Sigmoid colon (tissue), 6 donors: ENCODE measurements at regions not wholly inside any gene's neighbourhood (a gene's known extent, or its start where the extent isn't known, plus 50 kb on each side); places are given as distances from the start of the nearest gene placed in this dataset.
A peak's percentile ranks its signal among the peaks of the same experiment; 100 is the strongest.

ENCODE experiments used
- DNase-seq: peaks from one replicate; pipeline ENCODE4 v3.0.0-alpha.2; 2019
- H3K27ac ChIP-seq, 4 donors: fragments of 200-600 bp; sonication (generic); one replicate each; pipeline ENCODE4 v1.5.1; 2016 to 2019; ENCODE audit warnings: mild to moderate bottlenecking in 1 of 4
- H3K27me3 ChIP-seq, 3 donors: fragments of 200-600 bp; sonication (generic); one replicate each; pipeline ENCODE4 v1.5.1; 2019; ENCODE audit warnings: mild to moderate bottlenecking in 1 of 3
- H3K36me3 ChIP-seq, 4 donors: fragments of 200-600 bp; sonication (generic); one replicate each; pipeline ENCODE4 v1.5.1; 2016 to 2019
- H3K4me1 ChIP-seq, 4 donors: fragments of 200-600 bp; sonication (generic); one replicate each; pipeline ENCODE4 v1.5.1; 2017 to 2019
- H3K4me3 ChIP-seq, 4 donors: fragments of 200-600 bp; sonication (generic); one replicate each; pipeline ENCODE4 v1.5.1; 2017 to 2019; ENCODE audit warnings: mild to moderate bottlenecking in 2 of 4, moderate library complexity in 1 of 4
- H3K9me3 ChIP-seq, 4 donors: fragments of 200-600 bp in 3 of 4; sonication (generic) in 3 of 4; one replicate each; pipeline versions ENCODE4 v1.5.1 to v1.6.1; 2013 to 2019
- CTCF ChIP-seq, 4 experiments: fragments of 450-650 bp in 3 of 4; fragments of 200-600 bp in 1 of 4; IDR thresholded peaks; one replicate each; pipeline ENCODE4 v1.5.1; 2016 to 2019; ENCODE audit warnings: antibody characterized with exemption in 4 of 4, mild to moderate bottlenecking in 3 of 4, moderate library complexity in 2 of 4
- EP300 ChIP-seq, 4 donors: sonication (generic); formaldehyde crosslinking; IDR thresholded peaks; one replicate each; pipeline ENCODE4 v1.6.1; 2017; ENCODE audit warnings: antibody characterized with exemption in 4 of 4
- POLR2A ChIP-seq, 2 donors: fragments of 450-650 bp; IDR thresholded peaks; one replicate each; pipeline ENCODE4 v1.6.1; 2016; ENCODE audit warnings: antibody characterized with exemption in 2 of 2, mild to moderate bottlenecking in 2 of 2, moderate library complexity in 2 of 2
- POLR2AphosphoS5 ChIP-seq, 4 donors: sonication (generic); formaldehyde crosslinking; IDR thresholded peaks; one replicate each; pipeline ENCODE4 v1.6.1; 2017; ENCODE audit warnings: antibody characterized with exemption in 4 of 4
- WGBS, 2 donors: extraction: QIAGEN DNeasy Blood & Tissue Kit; methylation state at CpG; one replicate each; pipeline ENCODE4 v1.1.7; 2013; 5-methylcytosine and 5-hydroxymethylcytosine counted together
- intact Hi-C: fragments of 100-400 bp; cut with DNase I; formaldehyde crosslinking; loops from one replicate; pipeline ENCODE4 v1.15.1; 2023
- donor health status: healthy with polysubstance abuse.
- donor health status: healthy.

DNA sequence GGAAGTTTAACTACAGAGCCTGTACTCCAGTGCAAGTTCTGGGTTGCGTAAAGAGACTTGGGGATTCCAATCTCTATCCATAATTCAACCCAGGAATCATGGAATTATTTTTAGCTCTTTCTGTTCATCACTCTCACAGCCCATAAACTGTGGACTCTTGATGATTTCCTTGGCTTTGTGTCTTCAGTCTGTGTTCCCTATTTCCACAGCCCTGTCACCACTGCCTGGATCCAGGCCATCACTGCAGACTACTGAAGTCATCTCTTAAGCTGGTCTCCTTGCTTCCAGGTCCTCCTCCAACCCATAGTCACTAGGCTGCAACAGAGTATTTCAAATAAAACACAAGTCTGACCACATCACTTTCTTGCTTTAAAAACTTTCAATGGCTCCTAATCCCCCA lies 211.7 kb downstream of the PLK2 start:
- Histone ChIP-seq H3K4me1 (no peaks in the 10 kb centered on the region), H3K27ac (no peak overlapping the region), H3K36me3 (no peaks in the 10 kb centered on the region), H3K9me3 (no peaks in the 10 kb centered on the region), H3K4me3 (no peak overlapping the region), H3K27me3 (no peaks in the 10 kb centered on the region)
- TF ChIP-seq POLR2A (IDR thresholded peaks at IDR 0.05) (no peak), EP300 (IDR thresholded peaks at IDR 0.05) (no peak), POLR2AphosphoS5 (IDR thresholded peaks at IDR 0.05) (no peak), CTCF (IDR thresholded peaks at IDR 0.05) (no peak)
- DNase-seq: no peak
- WGBS, 2 donors: 98% methylated on average over 1 of the region's 1 CpG
- intact Hi-C loops: no loop called here

DNA sequence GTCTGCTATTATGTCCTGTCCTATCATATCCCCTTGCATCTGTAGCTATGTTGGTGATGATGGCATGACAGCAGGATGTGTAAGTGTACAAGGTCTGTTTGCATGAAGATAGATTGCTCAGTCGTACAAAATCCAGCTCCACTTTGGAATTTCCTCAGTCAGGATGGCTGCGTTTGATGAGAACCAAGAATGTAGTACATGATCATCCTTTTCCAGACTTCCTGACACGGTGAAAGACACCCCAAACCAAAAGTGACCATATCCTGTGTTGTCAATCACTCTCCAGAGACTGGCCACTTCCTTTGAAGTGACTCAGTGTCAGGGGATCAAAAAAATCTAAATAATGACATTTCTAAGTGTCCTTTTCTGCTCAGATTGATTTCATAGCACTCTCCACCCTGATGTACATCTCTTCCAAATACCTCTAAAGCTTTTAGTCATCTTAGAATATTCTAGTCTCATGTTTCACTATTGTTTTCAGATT lies 213.4 kb downstream of the PLK2 start:
- Histone ChIP-seq H3K27ac (no peak overlapping the region), H3K4me3 (no peak overlapping the region), H3K4me1 (no peaks in the 10 kb centered on the region), H3K27me3 (no peaks in the 10 kb centered on the region), H3K36me3 (no peaks in the 10 kb centered on the region), H3K9me3 (no peaks in the 10 kb centered on the region)
- TF ChIP-seq POLR2AphosphoS5 (IDR thresholded peaks at IDR 0.05) (no peak), CTCF (IDR thresholded peaks at IDR 0.05) (no peak), EP300 (IDR thresholded peaks at IDR 0.05) (no peak)
- DNase-seq: no peak
- intact Hi-C loops: no loop called here
- 71 to 82% methylated on average over 3 of the region's 3 CpGs for WGBS, 2 donors

- intact Hi-C loops: no loop called here
- H3K4me3 ChIP-seq: no peak overlapping the region
- no peaks in the 10 kb centered on the region for H3K36me3 ChIP-seq
- TF ChIP-seq EP300 (IDR thresholded peaks at IDR 0.05): no peak
- no peak for TF ChIP-seq POLR2AphosphoS5 (IDR thresholded peaks at IDR 0.05)
- TF ChIP-seq CTCF (IDR thresholded peaks at IDR 0.05): no peak
- TF ChIP-seq POLR2A (IDR thresholded peaks at IDR 0.05): no peak
- DNase-seq: no peak
- H3K4me1 ChIP-seq: no peaks in the 10 kb centered on the region
- 10 to 35% methylated on average over 3 of the region's 3 CpGs for WGBS, 2 donors
- peak overlapping the region in 1 of 4 donors; percentile 52 for H3K27ac ChIP-seq
- no peaks in the 10 kb centered on the region for H3K27me3 ChIP-seq
- H3K9me3 ChIP-seq: no peaks in the 10 kb centered on the region
Measured at GRCh38 chr5:58245476-58245840, 214.4 kb downstream of the PLK2 start.

- WGBS, 2 donors: 63 to 69% methylated on average over 8 of the region's 8 CpGs
- H3K4me1 ChIP-seq: no peaks in the 10 kb centered on the region
- no peak overlapping the region for H3K4me3 ChIP-seq
- no peaks in the 10 kb centered on the region for H3K36me3 ChIP-seq
- TF ChIP-seq POLR2AphosphoS5 (IDR thresholded peaks at IDR 0.05): no peak
- TF ChIP-seq EP300 (IDR thresholded peaks at IDR 0.05): no peak
- no peak for TF ChIP-seq POLR2A (IDR thresholded peaks at IDR 0.05)
- intact Hi-C loops: no loop called here
- no peaks in the 10 kb centered on the region for H3K27me3 ChIP-seq
- H3K9me3 ChIP-seq: no peaks in the 10 kb centered on the region
- DNase-seq: no peak
- peak overlapping the region in 1 of 4 donors; percentile 52 for H3K27ac ChIP-seq
Measured at GRCh38 chr5:58244819-58245475, 214.9 kb downstream of the PLK2 start.

DNA sequence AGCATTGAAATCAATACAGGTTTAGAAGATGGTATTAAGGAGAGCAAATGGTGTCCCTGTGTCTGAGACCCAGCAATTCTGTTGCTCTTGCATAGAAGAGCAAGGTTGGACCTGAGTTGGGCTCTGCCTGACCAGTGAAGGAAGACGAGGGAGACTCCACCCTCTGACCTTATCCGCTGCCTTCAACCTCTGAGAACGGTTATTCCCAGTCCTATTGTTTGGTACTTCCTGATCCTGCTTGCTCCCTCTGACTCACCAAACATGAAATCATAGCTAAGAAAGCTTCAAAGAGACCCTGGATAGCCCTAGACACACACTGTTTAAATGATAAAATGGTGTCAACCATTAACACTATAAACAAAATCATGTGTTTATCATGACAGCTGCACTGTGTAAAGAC lies 218.5 kb downstream of the PLK2 start:
- Histone ChIP-seq H3K27ac (peak overlapping the region in 1 of 4 donors; percentile 38), H3K4me1 (no peaks in the 10 kb centered on the region), H3K27me3 (no peaks in the 10 kb centered on the region), H3K36me3 (no peaks in the 10 kb centered on the region), H3K9me3 (no peaks in the 10 kb centered on the region), H3K4me3 (no peak overlapping the region)
- intact Hi-C loops: no loop called here
- no peak for DNase-seq
- WGBS, 2 donors: 73 to 78% methylated on average over 3 of the region's 3 CpGs
- peak in 1 of 4 donors; percentile 12 for TF ChIP-seq POLR2AphosphoS5 (IDR thresholded peaks at IDR 0.05)
- TF ChIP-seq POLR2A (IDR thresholded peaks at IDR 0.05): no peak
- TF ChIP-seq CTCF (IDR thresholded peaks at IDR 0.05): no peak
